ENCODE measurements at regions not wholly inside any gene's neighbourhood (a gene's known extent, or its start where the extent isn't known, plus 50 kb on each side); places are given as distances from the start of the nearest gene placed in this dataset.

- Histone ChIP-seq H3K4me2 (ENCODE audit: low read length) (no peak overlapping the region), H3K27me3 (ENCODE audit: low read depth, low read length) (peaks cover 4% of the 10 kb centered on the region; the same call in 1 of the 2 replicates), H3K9ac (ENCODE audit: low read length) (no peak overlapping the region), H3K4me1 (ENCODE audit: low read length) (peaks cover 28% of the 10 kb centered on the region), H3K27ac (ENCODE audit: low read length) (no peak overlapping the region), H3K36me3 (replicated peaks; ENCODE audit: low read depth, low read length) (no peaks in the 10 kb centered on the region), H3K9me3 (ENCODE audit: insufficient read depth, low read length) (no peaks in the 10 kb centered on the region), H2AFZ (ENCODE audit: low read depth, low read length) (no peak overlapping the region), H3K4me3 (ENCODE audit: low read length) (no peak overlapping the region), H4K20me1 (ENCODE audit: insufficient read depth, low read length) (no peaks in the 10 kb centered on the region), H3K79me2 (ENCODE audit: low read length) (no peaks in the 10 kb centered on the region)
- TF ChIP-seq CTCF (IDR thresholded peaks at IDR 0.05; ENCODE audit: low read depth, low read length) (no peak), EZH2phosphoT487 (IDR thresholded peaks at IDR 0.05; ENCODE audit: low read depth) (no peak)
Observed at GRCh38 chr2:207289295-207290018, 123.7 kb upstream of the KLF7 start.

GRCh38 chr2:207290833-207291624 lies 125.3 kb upstream of the KLF7 start:
- H3K27me3 ChIP-seq (ENCODE audit: low read depth, low read length) = peaks cover 4% of the 10 kb centered on the region; the same call in 1 of the 2 replicates
- no peaks in the 10 kb centered on the region for H4K20me1 ChIP-seq (ENCODE audit: insufficient read depth, low read length)
- H3K9ac ChIP-seq (ENCODE audit: low read length) = no peak overlapping the region
- no peaks in the 10 kb centered on the region for H3K36me3 ChIP-seq (replicated peaks; ENCODE audit: low read depth, low read length)
- H3K27ac ChIP-seq (ENCODE audit: low read length) = no peak overlapping the region
- H3K4me1 ChIP-seq (ENCODE audit: low read length) = peaks cover 26% of the 10 kb centered on the region
- TF ChIP-seq CTCF (IDR thresholded peaks at IDR 0.05; ENCODE audit: low read depth, low read length) (no peak), EZH2phosphoT487 (IDR thresholded peaks at IDR 0.05; ENCODE audit: low read depth) (no peak)
- H3K79me2 ChIP-seq (ENCODE audit: low read length) = no peaks in the 10 kb centered on the region
- no peak overlapping the region for H3K4me3 ChIP-seq (ENCODE audit: low read length)
- peak overlapping the region; percentile 30; the same call in 1 of the 2 replicates for H3K4me2 ChIP-seq (ENCODE audit: low read length)
- no peaks in the 10 kb centered on the region for H3K9me3 ChIP-seq (ENCODE audit: insufficient read depth, low read length)
- no peak overlapping the region for H2AFZ ChIP-seq (ENCODE audit: low read depth, low read length)

GRCh38 chr2:207291625-207292252 lies 126.0 kb upstream of the KLF7 start:
- Histone ChIP-seq H4K20me1 (ENCODE audit: insufficient read depth, low read length) (no peaks in the 10 kb centered on the region), H3K36me3 (replicated peaks; ENCODE audit: low read depth, low read length) (no peaks in the 10 kb centered on the region), H3K27ac (ENCODE audit: low read length) (no peak overlapping the region), H3K27me3 (ENCODE audit: low read depth, low read length) (peaks cover 4% of the 10 kb centered on the region; the same call in 1 of the 2 replicates), H3K79me2 (ENCODE audit: low read length) (no peaks in the 10 kb centered on the region), H3K4me3 (ENCODE audit: low read length) (no peak overlapping the region), H3K4me2 (ENCODE audit: low read length) (peak overlapping the region; percentile 30; the same call in 1 of the 2 replicates), H3K9ac (ENCODE audit: low read length) (no peak overlapping the region), H2AFZ (ENCODE audit: low read depth, low read length) (no peak overlapping the region), H3K9me3 (ENCODE audit: insufficient read depth, low read length) (no peaks in the 10 kb centered on the region), H3K4me1 (ENCODE audit: low read length) (peaks cover 23% of the 10 kb centered on the region)
- TF ChIP-seq CTCF (IDR thresholded peaks at IDR 0.05; ENCODE audit: low read depth, low read length) (no peak), EZH2phosphoT487 (IDR thresholded peaks at IDR 0.05; ENCODE audit: low read depth) (no peak)

All from OCI-LY3 (cell line).